ENCODE measurements at regions not wholly inside any gene's neighbourhood (a gene's known extent, or its start where the extent isn't known, plus 50 kb on each side); places are given as distances from the start of the nearest gene placed in this dataset.

- DNase-seq (ENCODE audit: low read depth), result no peak
- TF ChIP-seq, protein P1, sequence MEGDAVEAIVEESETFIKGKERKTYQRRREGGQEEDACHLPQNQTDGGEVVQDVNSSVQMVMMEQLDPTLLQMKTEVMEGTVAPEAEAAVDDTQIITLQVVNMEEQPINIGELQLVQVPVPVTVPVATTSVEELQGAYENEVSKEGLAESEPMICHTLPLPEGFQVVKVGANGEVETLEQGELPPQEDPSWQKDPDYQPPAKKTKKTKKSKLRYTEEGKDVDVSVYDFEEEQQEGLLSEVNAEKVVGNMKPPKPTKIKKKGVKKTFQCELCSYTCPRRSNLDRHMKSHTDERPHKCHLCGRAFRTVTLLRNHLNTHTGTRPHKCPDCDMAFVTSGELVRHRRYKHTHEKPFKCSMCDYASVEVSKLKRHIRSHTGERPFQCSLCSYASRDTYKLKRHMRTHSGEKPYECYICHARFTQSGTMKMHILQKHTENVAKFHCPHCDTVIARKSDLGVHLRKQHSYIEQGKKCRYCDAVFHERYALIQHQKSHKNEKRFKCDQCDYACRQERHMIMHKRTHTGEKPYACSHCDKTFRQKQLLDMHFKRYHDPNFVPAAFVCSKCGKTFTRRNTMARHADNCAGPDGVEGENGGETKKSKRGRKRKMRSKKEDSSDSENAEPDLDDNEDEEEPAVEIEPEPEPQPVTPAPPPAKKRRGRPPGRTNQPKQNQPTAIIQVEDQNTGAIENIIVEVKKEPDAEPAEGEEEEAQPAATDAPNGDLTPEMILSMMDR (conservative IDR thresholded peaks at IDR 0.05; ENCODE audit: low read depth, low read length), result no peak
- H3K4me3 ChIP-seq (ENCODE audit: low read depth, low read length), result no peak overlapping the region
These were observed 201.5 kb downstream of the LMO4 start for GRCh38 chr1:87530042-87530807.

DNA sequence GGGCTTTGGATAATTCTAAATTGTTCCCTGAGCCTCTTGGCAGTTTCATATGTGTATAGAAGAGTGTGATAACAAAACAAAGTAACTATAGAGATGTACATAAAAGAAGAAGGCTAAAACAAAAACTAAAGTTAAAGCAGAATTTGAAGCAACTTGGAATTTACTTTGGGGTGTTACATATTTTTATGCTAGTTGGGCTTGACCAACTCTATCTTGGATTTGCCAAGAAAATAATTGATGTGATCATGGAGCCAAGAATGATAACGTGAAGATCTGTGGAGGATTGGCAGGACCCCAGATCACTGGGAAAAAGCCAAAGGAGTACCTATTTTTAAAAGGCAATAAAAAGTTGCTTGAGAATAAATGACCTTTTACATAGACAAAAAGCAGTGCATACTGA is 206.9 kb downstream of the LMO4 start:
- TF ChIP-seq, protein P1 (conservative IDR thresholded peaks at IDR 0.05; ENCODE audit: low read depth, low read length), result no peak
- no peak overlapping the region for H3K4me3 ChIP-seq (ENCODE audit: low read depth, low read length)
- DNase-seq (ENCODE audit: low read depth), result no peak

GRCh38 chr1:87539147-87539546 is 210.5 kb downstream of the LMO4 start:
- DNase-seq (ENCODE audit: low read depth), result no peak

GRCh38 chr1:87542697-87543096 is 214.0 kb downstream of the LMO4 start:
- TF ChIP-seq, protein P1 (conservative IDR thresholded peaks at IDR 0.05; ENCODE audit: low read depth, low read length), result no peak

More at GRCh38 chr1:87539147-87539546, 210.5 kb downstream of the LMO4 start:
- H3K4me3 ChIP-seq (ENCODE audit: low read depth, low read length), result no peak overlapping the region
- TF ChIP-seq, protein P1 (conservative IDR thresholded peaks at IDR 0.05; ENCODE audit: low read depth, low read length), result no peak

GRCh38 chr1:87549738-87550137 is 221.1 kb downstream of the LMO4 start:
- TF ChIP-seq, protein P1 (conservative IDR thresholded peaks at IDR 0.05; ENCODE audit: low read depth, low read length), result no peak
- no peak overlapping the region for H3K4me3 ChIP-seq (ENCODE audit: low read depth, low read length)
- no peak for DNase-seq (ENCODE audit: low read depth)

More at GRCh38 chr1:87542697-87543096, 214.0 kb downstream of the LMO4 start:
- no peak for DNase-seq (ENCODE audit: low read depth)
- no peak overlapping the region for H3K4me3 ChIP-seq (ENCODE audit: low read depth, low read length)

GRCh38 chr1:87553511-87553910 is 224.8 kb downstream of the LMO4 start:
- no peak for DNase-seq (ENCODE audit: low read depth)
- no peak overlapping the region for H3K4me3 ChIP-seq (ENCODE audit: low read depth, low read length)
- TF ChIP-seq, protein P1 (conservative IDR thresholded peaks at IDR 0.05; ENCODE audit: low read depth, low read length), result no peak

- TF ChIP-seq, protein P1 (conservative IDR thresholded peaks at IDR 0.05; ENCODE audit: low read depth, low read length), result no peak
- DNase-seq (ENCODE audit: low read depth), result no peak
- H3K4me3 ChIP-seq (ENCODE audit: low read depth, low read length), result no peak overlapping the region
These were observed 226.7 kb downstream of the LMO4 start for GRCh38 chr1:87555366-87555765.
